AG04449 (cell line): ENCODE measurements at regions not wholly inside any gene's neighbourhood (a gene's known extent, or its start where the extent isn't known, plus 50 kb on each side); places are given as distances from the start of the nearest gene placed in this dataset.
"Not testable (repeated sequence)": the region's sequence is repeated elsewhere in the genome, so short reads cannot be mapped to it uniquely, and the experiment has no call there.

Experiments
- CTCF ChIA-PET: fragments of 350-600 bp; formaldehyde crosslinking; extraction: SDS; loops from one replicate; lab custom pipeline; 2021; ENCODE audit warnings: antibody characterized with exemption; lab: Yijun Ruan, JAX
- POLR2A ChIA-PET: fragments of 400-600, 350-600 bp; formaldehyde crosslinking; extraction: SDS; loops from one replicate; lab custom pipeline; 2020; ENCODE audit warnings: antibody characterized with exemption, inconsistent platforms; lab: Yijun Ruan, JAX
- DNase-seq: peaks from one replicate; pipeline ENCODE4 v3.0.0-alpha.2; 2010; ENCODE audit warnings: low read depth, low spot score
- H3K4me3 ChIP-seq: 2 replicates; pipeline ENCODE4 v1.5.1; 2011; ENCODE audit warnings: low read depth, mild to moderate bottlenecking, control low read depth, low read length
- TF ChIP-seq, protein P1 (sequence below): IDR thresholded peaks from one replicate; pipeline ENCODE4 v1.5.1; 2011; ENCODE audit warnings: mild to moderate bottlenecking, moderate library complexity, low read length, control low read depth, inconsistent platforms; ENCODE audit not compliant: insufficient read depth; ENCODE audit errors: missing control alignments

DNA sequence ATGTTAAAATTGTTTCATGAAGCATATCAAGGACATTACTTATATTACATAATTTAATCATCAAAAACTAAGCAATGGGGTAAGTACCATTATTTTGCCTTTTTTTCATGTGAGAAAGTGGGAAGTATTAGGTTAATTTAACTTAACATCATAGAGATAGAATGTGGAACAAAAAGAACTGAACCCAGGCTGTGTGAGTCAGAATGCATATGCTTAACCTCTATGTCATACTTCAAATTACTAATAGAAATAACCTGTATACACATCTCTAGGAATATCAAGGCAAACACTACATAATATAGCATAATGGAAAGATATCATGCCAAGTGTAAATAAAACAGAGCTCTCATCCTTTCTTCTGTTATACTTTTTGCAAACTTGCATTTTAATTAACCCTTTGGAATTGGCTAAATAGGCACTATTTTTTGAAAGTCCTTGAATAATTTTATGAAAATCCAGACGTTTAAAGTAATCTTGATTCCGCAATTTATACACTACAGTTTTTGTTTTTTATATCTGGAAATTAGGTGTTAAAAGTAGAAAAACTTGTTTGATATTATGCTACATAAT, 777.7 kb downstream of the SLC6A15 start:
- TF ChIP-seq, protein P1, sequence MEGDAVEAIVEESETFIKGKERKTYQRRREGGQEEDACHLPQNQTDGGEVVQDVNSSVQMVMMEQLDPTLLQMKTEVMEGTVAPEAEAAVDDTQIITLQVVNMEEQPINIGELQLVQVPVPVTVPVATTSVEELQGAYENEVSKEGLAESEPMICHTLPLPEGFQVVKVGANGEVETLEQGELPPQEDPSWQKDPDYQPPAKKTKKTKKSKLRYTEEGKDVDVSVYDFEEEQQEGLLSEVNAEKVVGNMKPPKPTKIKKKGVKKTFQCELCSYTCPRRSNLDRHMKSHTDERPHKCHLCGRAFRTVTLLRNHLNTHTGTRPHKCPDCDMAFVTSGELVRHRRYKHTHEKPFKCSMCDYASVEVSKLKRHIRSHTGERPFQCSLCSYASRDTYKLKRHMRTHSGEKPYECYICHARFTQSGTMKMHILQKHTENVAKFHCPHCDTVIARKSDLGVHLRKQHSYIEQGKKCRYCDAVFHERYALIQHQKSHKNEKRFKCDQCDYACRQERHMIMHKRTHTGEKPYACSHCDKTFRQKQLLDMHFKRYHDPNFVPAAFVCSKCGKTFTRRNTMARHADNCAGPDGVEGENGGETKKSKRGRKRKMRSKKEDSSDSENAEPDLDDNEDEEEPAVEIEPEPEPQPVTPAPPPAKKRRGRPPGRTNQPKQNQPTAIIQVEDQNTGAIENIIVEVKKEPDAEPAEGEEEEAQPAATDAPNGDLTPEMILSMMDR, result no peak
- ChIA-PET POLR2A (no interaction called here), CTCF (no interaction called here)
- DNase-seq, result no peak
- H3K4me3 ChIP-seq, result no peak overlapping the region

DNA sequence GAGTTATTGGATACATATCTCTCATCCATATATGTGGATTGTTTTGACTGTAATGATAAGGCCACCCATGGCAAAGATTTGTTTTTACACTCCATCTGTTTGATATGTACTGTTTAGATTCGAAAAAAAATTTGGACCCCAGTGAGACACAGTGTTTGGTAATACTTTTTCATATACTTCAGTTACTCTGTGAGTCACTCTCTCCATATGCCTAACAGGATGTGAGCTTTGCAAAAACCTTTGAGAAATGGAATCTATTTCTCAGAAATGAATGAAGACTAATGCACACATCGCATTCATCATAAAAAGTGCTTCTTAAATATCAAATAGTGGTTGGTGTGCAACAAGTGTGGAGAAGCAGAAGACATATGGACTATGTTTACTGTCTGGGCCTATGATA, 781.5 kb downstream of the SLC6A15 start:
- ChIA-PET POLR2A (no interaction called here), CTCF (no interaction called here)
- TF ChIP-seq, protein P1, result no peak
- H3K4me3 ChIP-seq, result no peak overlapping the region
- peak; percentile 44 for DNase-seq

DNA sequence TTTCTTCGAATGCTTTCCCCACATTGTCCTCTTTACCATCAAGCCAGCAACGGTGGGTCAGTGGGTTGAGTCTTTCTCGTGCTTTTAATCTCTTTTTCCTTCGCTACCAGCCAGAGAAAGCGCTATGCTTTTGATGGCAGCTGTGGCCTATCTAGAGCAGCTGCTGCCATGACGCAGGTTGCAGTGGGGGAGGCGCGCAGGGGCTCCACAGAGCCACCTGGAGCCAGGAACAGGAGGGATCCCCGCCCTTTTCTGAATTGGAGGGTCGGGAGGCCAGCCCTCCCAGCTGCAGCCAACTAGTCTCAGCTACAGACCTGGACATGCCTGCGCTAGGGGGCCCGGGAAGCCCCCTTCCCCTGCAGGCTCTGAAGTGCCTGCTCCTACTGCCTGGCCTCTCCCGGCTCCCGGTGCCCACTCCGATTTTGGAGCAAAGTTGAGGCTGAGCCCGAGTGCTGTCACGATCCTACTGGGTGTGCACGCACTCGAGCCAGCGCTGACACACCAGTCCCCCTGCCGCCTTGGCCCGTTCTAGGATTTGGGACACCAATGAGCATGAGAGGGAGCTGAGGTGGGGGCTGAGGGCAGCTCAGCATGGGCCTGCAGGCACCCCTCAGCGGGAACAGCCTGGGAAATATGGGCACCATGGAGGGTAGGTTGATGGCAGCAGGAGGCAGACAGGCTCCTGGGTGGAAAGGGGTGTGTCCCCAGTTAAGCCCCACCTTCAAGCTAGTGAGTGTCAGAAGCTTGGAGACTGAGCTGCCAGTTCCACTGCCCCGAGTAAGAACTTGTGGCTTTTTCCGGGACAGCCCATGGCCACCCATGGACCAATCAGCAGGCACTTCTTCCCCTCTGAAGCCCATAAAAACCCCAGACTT, 784.2 kb downstream of the SLC6A15 start:
- DNase-seq, result no peak
- TF ChIP-seq, protein P1, result no peak
- POLR2A ChIA-PET, result no interaction called here

DNA sequence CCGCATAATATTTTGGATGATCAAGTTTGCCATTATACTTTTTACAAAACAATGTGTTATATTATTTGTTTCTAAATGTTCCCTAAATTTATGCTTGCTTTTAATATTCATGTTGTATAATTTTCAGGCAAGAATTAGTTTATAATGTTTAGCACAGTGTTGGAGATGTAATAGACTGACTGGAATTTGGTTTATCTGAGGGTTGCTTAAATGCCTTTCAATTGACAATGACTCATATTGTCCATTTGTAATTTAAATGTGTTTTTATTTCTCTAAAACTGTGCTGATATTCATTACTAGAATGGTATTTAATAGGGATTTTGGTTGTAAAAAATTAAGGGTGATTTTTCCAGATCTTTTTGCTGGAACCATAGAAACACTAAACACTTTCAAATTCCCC, 788.4 kb downstream of the SLC6A15 start:
- CTCF ChIA-PET, result no interaction called here
- POLR2A ChIA-PET, result no interaction called here
- no peak overlapping the region for H3K4me3 ChIP-seq
- no peak for DNase-seq
- TF ChIP-seq, protein P1, result no peak

More for the DNA sequence above, 784.2 kb downstream of the SLC6A15 start:
- CTCF ChIA-PET, result no interaction called here
- no peak overlapping the region for H3K4me3 ChIP-seq

DNA sequence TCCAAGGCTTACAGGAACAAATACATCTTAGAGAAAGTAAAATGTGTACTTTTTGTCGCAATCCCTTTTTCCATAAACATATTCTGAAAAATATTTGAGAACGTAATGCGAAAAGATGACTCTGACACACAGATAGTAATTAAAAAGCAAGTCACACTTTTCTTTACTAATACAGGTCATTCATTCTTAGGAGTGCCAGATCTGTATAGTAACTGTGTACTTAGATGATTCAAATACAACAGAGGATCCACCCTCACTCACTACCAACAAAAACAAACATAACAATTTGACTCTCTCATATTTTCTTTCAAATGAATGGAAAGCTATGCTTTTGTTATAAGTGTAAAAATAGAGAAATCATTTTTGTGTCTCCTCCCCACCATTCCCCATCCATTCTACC, 795.4 kb downstream of the SLC6A15 start:
- TF ChIP-seq, protein P1, result no peak
- CTCF ChIA-PET, result no interaction called here
- no peak for DNase-seq
- POLR2A ChIA-PET, result no interaction called here
- H3K4me3 ChIP-seq, result no peak overlapping the region

DNA sequence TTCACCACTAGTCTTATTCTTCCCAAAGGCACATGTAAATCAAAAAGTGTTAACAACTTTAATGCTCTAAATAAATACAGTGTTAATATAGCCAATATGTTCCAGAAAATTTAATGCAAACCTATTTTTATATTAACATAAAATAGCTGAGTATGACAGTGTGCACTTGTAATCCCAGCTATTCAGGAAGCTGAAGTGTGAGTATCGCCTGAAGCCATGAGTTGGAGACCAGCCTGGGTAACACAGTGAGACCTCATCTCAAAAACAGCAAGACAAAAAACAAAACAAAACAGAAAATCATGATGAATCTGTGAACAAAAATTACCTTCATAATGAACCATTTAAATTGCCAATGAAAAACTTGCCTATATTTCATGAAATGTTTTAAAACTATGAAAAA, 798.9 kb downstream of the SLC6A15 start:
- CTCF ChIA-PET, result no interaction called here
- POLR2A ChIA-PET, result no interaction called here
- TF ChIP-seq, protein P1, result no peak
- H3K4me3 ChIP-seq, result no peak overlapping the region
- DNase-seq, result no peak

DNA sequence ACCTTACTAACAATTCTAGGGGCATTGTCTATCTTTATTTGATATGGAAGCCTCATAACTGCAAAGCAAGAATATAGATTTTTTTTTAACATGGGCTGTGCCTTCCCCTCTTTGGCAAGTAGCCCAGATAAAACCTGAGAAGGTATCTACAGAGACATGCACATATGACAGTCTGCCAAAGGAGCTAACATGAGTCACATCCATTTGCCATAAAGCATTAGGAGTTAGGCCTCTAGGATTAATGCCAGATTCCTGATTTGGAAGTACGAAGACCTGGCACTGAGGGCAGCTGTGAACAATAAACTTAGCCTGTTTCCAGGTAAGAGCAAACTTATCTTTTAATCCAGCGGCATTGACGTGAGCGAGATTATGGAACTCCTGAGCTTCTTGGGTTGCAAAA, 808.7 kb downstream of the SLC6A15 start:
- CTCF ChIA-PET, H3K4me3 ChIP-seq, DNase-seq, POLR2A ChIA-PET: not testable (repeated sequence)

DNA sequence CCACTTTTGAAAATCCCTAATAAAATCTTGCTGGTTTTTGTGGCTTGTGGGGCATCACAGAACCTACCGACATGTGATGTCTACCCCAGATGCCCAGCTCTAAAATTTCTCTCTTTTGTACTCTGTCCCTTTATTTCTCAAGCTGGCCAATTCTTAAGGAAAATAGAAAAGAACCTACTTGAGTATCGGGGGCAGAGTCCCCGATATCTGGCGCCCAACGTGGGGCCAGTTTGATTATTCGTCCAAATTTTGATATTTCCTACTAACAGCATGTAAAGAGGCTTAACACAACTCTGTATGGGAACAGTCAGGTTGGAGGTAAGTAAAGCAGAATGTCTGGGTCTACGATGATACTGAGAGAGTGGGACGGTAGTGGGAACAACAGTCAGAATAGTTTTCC, 810.6 kb downstream of the SLC6A15 start:
- H3K4me3 ChIP-seq, CTCF ChIA-PET, DNase-seq, POLR2A ChIA-PET: not testable (repeated sequence)

DNA sequence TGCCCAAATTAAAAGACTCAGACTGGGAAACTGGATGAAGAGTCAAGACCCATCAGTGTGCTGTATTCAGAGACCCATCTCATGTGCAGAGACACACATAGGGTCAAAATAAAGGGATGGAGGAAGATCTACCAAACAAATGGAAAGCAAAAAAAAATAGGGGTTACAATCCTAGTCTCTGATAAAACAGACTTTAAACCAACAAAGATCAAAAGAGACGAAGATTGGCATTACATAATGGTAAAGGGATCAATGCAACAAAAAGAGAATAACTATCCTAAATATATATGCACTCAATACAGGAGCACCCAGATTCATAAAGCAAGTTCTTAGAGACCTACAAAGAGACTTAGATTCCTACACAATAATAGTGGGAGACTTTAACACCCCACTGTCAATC, 813.0 kb downstream of the SLC6A15 start:
- POLR2A ChIA-PET, DNase-seq: not testable (repeated sequence)

More for the DNA sequence above, 813.0 kb downstream of the SLC6A15 start:
- CTCF ChIA-PET, H3K4me3 ChIP-seq: not testable (repeated sequence)
